ENCODE measurements at regions not wholly inside any gene's neighbourhood (a gene's known extent, or its start where the extent isn't known, plus 50 kb on each side); places are given as distances from the start of the nearest gene placed in this dataset.
"Not testable (repeated sequence)": the region's sequence is repeated elsewhere in the genome, so short reads cannot be mapped to it uniquely, and the experiment has no call there.

GRCh38 chr1:85520826-85521820 lies 56.2 kb upstream of the DDAH1 start:
- not testable (repeated sequence) for H3K9me3 ChIP-seq (ENCODE audit: control insufficient read depth in 2 of 2, insufficient read depth in 1 of 2, low read depth in 1 of 2, low read length in 1 of 2); H3K4me1 ChIP-seq (ENCODE audit: control insufficient read depth in 3 of 3, insufficient read depth in 2 of 3, low read depth in 1 of 3, low read length in 2 of 3); DNase-seq; H3K27ac ChIP-seq (ENCODE audit: low read depth in 1 of 3, low read length in 2 of 3); FAIRE-seq; H3K27me3 ChIP-seq (ENCODE audit: control insufficient read depth in 3 of 3, insufficient read depth in 3 of 3, low read length in 3 of 3); H3K36me3 ChIP-seq (ENCODE audit: control insufficient read depth in 3 of 3, insufficient read depth in 2 of 3, low read depth in 1 of 3, low read length in 3 of 3); H3K4me3 ChIP-seq (ENCODE audit: low read depth in 1 of 3, low read length in 3 of 3)
- 80 to 84% (median 80%) methylated on average over 10 to 12 of the region's 15 CpGs for WGBS, 3 donors

GRCh38 chr1:85522458-85522857 lies 57.5 kb upstream of the DDAH1 start:
- H3K36me3 ChIP-seq (ENCODE audit: control insufficient read depth in 3 of 3, insufficient read depth in 2 of 3, low read depth in 1 of 3, low read length in 3 of 3); H3K27ac ChIP-seq (ENCODE audit: low read depth in 1 of 3, low read length in 2 of 3); DNase-seq; H3K27me3 ChIP-seq (ENCODE audit: control insufficient read depth in 3 of 3, insufficient read depth in 3 of 3, low read length in 3 of 3); FAIRE-seq; H3K4me3 ChIP-seq (ENCODE audit: low read depth in 1 of 3, low read length in 3 of 3); H3K9me3 ChIP-seq (ENCODE audit: control insufficient read depth in 2 of 2, insufficient read depth in 1 of 2, low read depth in 1 of 2, low read length in 1 of 2); H3K4me1 ChIP-seq (ENCODE audit: control insufficient read depth in 3 of 3, insufficient read depth in 2 of 3, low read depth in 1 of 3, low read length in 2 of 3): not testable (repeated sequence)

GRCh38 chr1:85523061-85523460 lies 57.5 kb upstream of the CCN1 start:
- not testable (repeated sequence) for H3K27me3 ChIP-seq (ENCODE audit: control insufficient read depth in 3 of 3, insufficient read depth in 3 of 3, low read length in 3 of 3); H3K9me3 ChIP-seq (ENCODE audit: control insufficient read depth in 2 of 2, insufficient read depth in 1 of 2, low read depth in 1 of 2, low read length in 1 of 2); H3K27ac ChIP-seq (ENCODE audit: low read depth in 1 of 3, low read length in 2 of 3); H3K4me3 ChIP-seq (ENCODE audit: low read depth in 1 of 3, low read length in 3 of 3); DNase-seq; FAIRE-seq; H3K36me3 ChIP-seq (ENCODE audit: control insufficient read depth in 3 of 3, insufficient read depth in 2 of 3, low read depth in 1 of 3, low read length in 3 of 3); H3K4me1 ChIP-seq (ENCODE audit: control insufficient read depth in 3 of 3, insufficient read depth in 2 of 3, low read depth in 1 of 3, low read length in 2 of 3)
- 29 to 45% (median 34%) methylated on average over 3 of the region's 4 CpGs for WGBS, 3 donors

GRCh38 chr1:85524281-85524886 lies 56.2 kb upstream of the CCN1 start:
- not testable (repeated sequence) for DNase-seq; H3K4me3 ChIP-seq (ENCODE audit: low read depth in 1 of 3, low read length in 3 of 3); FAIRE-seq; H3K27ac ChIP-seq (ENCODE audit: low read depth in 1 of 3, low read length in 2 of 3); H3K27me3 ChIP-seq (ENCODE audit: control insufficient read depth in 3 of 3, insufficient read depth in 3 of 3, low read length in 3 of 3); H3K36me3 ChIP-seq (ENCODE audit: control insufficient read depth in 3 of 3, insufficient read depth in 2 of 3, low read depth in 1 of 3, low read length in 3 of 3); H3K9me3 ChIP-seq (ENCODE audit: control insufficient read depth in 2 of 2, insufficient read depth in 1 of 2, low read depth in 1 of 2, low read length in 1 of 2); H3K4me1 ChIP-seq (ENCODE audit: control insufficient read depth in 3 of 3, insufficient read depth in 2 of 3, low read depth in 1 of 3, low read length in 2 of 3)
- WGBS, 3 donors = 82 to 94% (median 83%) methylated on average over 3 of the region's 3 CpGs

- not testable (repeated sequence) for FAIRE-seq; H3K4me3 ChIP-seq (ENCODE audit: low read depth in 1 of 3, low read length in 3 of 3); H3K36me3 ChIP-seq (ENCODE audit: control insufficient read depth in 3 of 3, insufficient read depth in 2 of 3, low read depth in 1 of 3, low read length in 3 of 3); DNase-seq; H3K9me3 ChIP-seq (ENCODE audit: control insufficient read depth in 2 of 2, insufficient read depth in 1 of 2, low read depth in 1 of 2, low read length in 1 of 2); H3K27ac ChIP-seq (ENCODE audit: low read depth in 1 of 3, low read length in 2 of 3); H3K4me1 ChIP-seq (ENCODE audit: control insufficient read depth in 3 of 3, insufficient read depth in 2 of 3, low read depth in 1 of 3, low read length in 2 of 3); H3K27me3 ChIP-seq (ENCODE audit: control insufficient read depth in 3 of 3, insufficient read depth in 3 of 3, low read length in 3 of 3)
- 67 to 93% (median 84%) methylated on average over 2 to 3 of the region's 3 CpGs for WGBS, 3 donors
Measured at GRCh38 chr1:85525591-85525991, 55.0 kb upstream of the CCN1 start.

GRCh38 chr1:85526216-85526615 lies 54.3 kb upstream of the CCN1 start:
- H3K9me3 ChIP-seq (ENCODE audit: control insufficient read depth in 2 of 2, insufficient read depth in 1 of 2, low read depth in 1 of 2, low read length in 1 of 2); H3K4me3 ChIP-seq (ENCODE audit: low read depth in 1 of 3, low read length in 3 of 3); DNase-seq; H3K36me3 ChIP-seq (ENCODE audit: control insufficient read depth in 3 of 3, insufficient read depth in 2 of 3, low read depth in 1 of 3, low read length in 3 of 3); H3K4me1 ChIP-seq (ENCODE audit: control insufficient read depth in 3 of 3, insufficient read depth in 2 of 3, low read depth in 1 of 3, low read length in 2 of 3); FAIRE-seq; H3K27me3 ChIP-seq (ENCODE audit: control insufficient read depth in 3 of 3, insufficient read depth in 3 of 3, low read length in 3 of 3): not testable (repeated sequence)
- 76 to 86% (median 80%) methylated on average over 3 of the region's 3 CpGs for WGBS, 3 donors
- peak overlapping the region in 1 of 3 donors; percentile 34 for H3K27ac ChIP-seq (ENCODE audit: low read depth in 1 of 3, low read length in 2 of 3)

- not testable (repeated sequence) for H3K9me3 ChIP-seq (ENCODE audit: control insufficient read depth in 2 of 2, insufficient read depth in 1 of 2, low read depth in 1 of 2, low read length in 1 of 2); H3K27me3 ChIP-seq (ENCODE audit: control insufficient read depth in 3 of 3, insufficient read depth in 3 of 3, low read length in 3 of 3); H3K4me1 ChIP-seq (ENCODE audit: control insufficient read depth in 3 of 3, insufficient read depth in 2 of 3, low read depth in 1 of 3, low read length in 2 of 3); H3K36me3 ChIP-seq (ENCODE audit: control insufficient read depth in 3 of 3, insufficient read depth in 2 of 3, low read depth in 1 of 3, low read length in 3 of 3); FAIRE-seq; H3K4me3 ChIP-seq (ENCODE audit: low read depth in 1 of 3, low read length in 3 of 3); H3K27ac ChIP-seq (ENCODE audit: low read depth in 1 of 3, low read length in 2 of 3)
- peak; percentile 12 to 37 for DNase-seq
- 12 to 21% (median 15%) methylated on average over 4 of the region's 4 CpGs for WGBS, 3 donors
Measured at GRCh38 chr1:85527145-85527544, 53.4 kb upstream of the CCN1 start.

Measured in small intestine (tissue), 7 donors.